SK-N-SH (cell line): ENCODE measurements at regions not wholly inside any gene's neighbourhood (a gene's known extent, or its start where the extent isn't known, plus 50 kb on each side); places are given as distances from the start of the nearest gene placed in this dataset.

ENCODE experiments used
- CTCF ChIA-PET: fragments of 300-600, 350-600 bp; formaldehyde crosslinking; extraction: SDS; loops from one replicate; lab custom pipeline; 2021; lab: Yijun Ruan, JAX
- POLR2A ChIA-PET: fragments of 350-600 bp; sonication (Branson Sonifier 250); formaldehyde crosslinking; extraction: SDS; loops from one replicate; lab custom pipeline; 2020; ENCODE audit warnings: antibody characterized with exemption, inconsistent platforms; lab: Yijun Ruan, JAX
- DNase-seq: peaks from one replicate; pipeline ENCODE4 v3.0.0; 2012
- H2AFZ ChIP-seq: fragments of 200-600 bp; sonication (generic); 2 replicates; pipeline ENCODE4 v1.8.1; 2016; ENCODE audit warnings: antibody characterized with exemption, mild to moderate bottlenecking, low read depth
- H3F3A ChIP-seq: fragments of 200-600 bp; sonication (generic); replicated peaks from 2 replicates; pipeline ENCODE3; 2016; ENCODE audit warnings: antibody characterized with exemption, mild to moderate bottlenecking; ENCODE audit not compliant: insufficient read depth
- H3K27ac ChIP-seq, 2 experiments: fragments of 200-500 bp in 1 of 2; fragments of 200-600 bp in 1 of 2; sonication (Bioruptor generic) in 1 of 2; sonication (generic), shearing (Covaris generic) in 1 of 2; 2 replicates each; pipeline versions ENCODE4 v1.5.1 to v1.6.1; 2014 to 2016; ENCODE audit warnings: low read depth in 2 of 2, inconsistent platforms in 1 of 2, low read length in 1 of 2, mild to moderate bottlenecking in 1 of 2, mixed read lengths in 1 of 2
- H3K27me3 ChIP-seq: fragments of 200-600 bp; sonication (generic), shearing (Covaris generic); 2 replicates; pipeline ENCODE4 v1.6.1; 2016; ENCODE audit warnings: mixed run types; ENCODE audit not compliant: insufficient read depth
- H3K36me3 ChIP-seq, 2 experiments: fragments of 200-500 bp in 1 of 2; fragments of 200-600 bp in 1 of 2; sonication (Bioruptor generic) in 1 of 2; sonication (generic) in 1 of 2; replicated peaks in 1 of 2; 2 replicates each; pipeline versions ENCODE3 to v1.5.1; 2014 to 2016; ENCODE audit warnings: low read length in 1 of 2, mild to moderate bottlenecking in 1 of 2; ENCODE audit not compliant: insufficient read depth in 2 of 2, control insufficient read depth in 1 of 2
- H3K4me1 ChIP-seq, 2 experiments: fragments of 200-500 bp in 1 of 2; fragments of 200-600 bp in 1 of 2; sonication (Bioruptor generic) in 1 of 2; sonication (generic), shearing (Covaris generic) in 1 of 2; 2 replicates each; pipeline versions ENCODE4 v1.5.1 to v1.6.1; 2014 to 2016; ENCODE audit warnings: low read depth in 1 of 2, low read length in 1 of 2, mixed run types in 1 of 2; ENCODE audit not compliant: insufficient read depth in 2 of 2, control insufficient read depth in 1 of 2
- H3K4me2 ChIP-seq: fragments of 200-600 bp; sonication (generic), shearing (Covaris generic); 2 replicates; pipeline ENCODE4 v1.6.1; 2017; ENCODE audit warnings: mixed run types
- H3K4me3 ChIP-seq, 2 experiments: fragments of 200-500 bp in 1 of 2; fragments of 200-600 bp in 1 of 2; sonication (Bioruptor generic) in 1 of 2; sonication (generic), shearing (Covaris generic) in 1 of 2; 2 replicates each; pipeline versions ENCODE4 v1.5.1 to v1.8.1; 2014 to 2016; ENCODE audit warnings: low read depth in 2 of 2, inconsistent platforms in 1 of 2, low read length in 1 of 2, mild to moderate bottlenecking in 1 of 2, mixed read lengths in 1 of 2, moderate library complexity in 1 of 2
- H3K79me2 ChIP-seq: fragments of 200-600 bp; sonication (generic); 2 replicates; pipeline ENCODE4 v1.8.1; 2017; ENCODE audit warnings: mild to moderate bottlenecking; ENCODE audit not compliant: insufficient read depth
- H3K9ac ChIP-seq: fragments of 200-600 bp; sonication (generic); 2 replicates; pipeline ENCODE4 v1.6.1; 2017; ENCODE audit warnings: mixed run types
- H3K9me2 ChIP-seq: fragments of 200-600 bp; sonication (generic); 2 replicates; pipeline ENCODE4 v1.6.1; 2017; ENCODE audit warnings: mixed run types
- H3K9me3 ChIP-seq: fragments of 200-600 bp; sonication (generic); 2 replicates; pipeline ENCODE4 v1.6.1; 2017; ENCODE audit warnings: mixed run types, mild to moderate bottlenecking, moderate library complexity
- H4K20me1 ChIP-seq: fragments of 200-600 bp; sonication (generic); 2 replicates; pipeline ENCODE4 v1.6.1; 2017; ENCODE audit warnings: mild to moderate bottlenecking, mixed run types; ENCODE audit not compliant: insufficient read depth
- FOXM1 ChIP-seq: IDR thresholded peaks from 2 replicates; pipeline ENCODE4 v1.4.0; 2012; ENCODE audit warnings: low read depth, mild to moderate bottlenecking
- RFX5 ChIP-seq: IDR thresholded peaks from 2 replicates; pipeline ENCODE4 v1.6.1; 2012; ENCODE audit warnings: mild to moderate bottlenecking, improper control_type of control experiment, low read length
- TEAD4 ChIP-seq: IDR thresholded peaks from 2 replicates; pipeline ENCODE4 v1.4.0; 2012; ENCODE audit warnings: mild to moderate bottlenecking, borderline replicate concordance; ENCODE audit not compliant: insufficient read depth
- WGBS: methylation state at CpG from one replicate; pipeline ENCODE4 v1.1.6; 2017; ENCODE audit warnings: low lambda C conversion rate; 5-methylcytosine and 5-hydroxymethylcytosine counted together
- TF ChIP-seq, protein P1 (sequence below): IDR thresholded peaks from 2 replicates; pipeline ENCODE4; 2012
- TF ChIP-seq, protein P2 (sequence below): IDR thresholded peaks from 2 replicates; pipeline ENCODE4 v1.6.1; 2012; ENCODE audit warnings: mild to moderate bottlenecking, low read depth, low read length, moderate library complexity

DNA sequence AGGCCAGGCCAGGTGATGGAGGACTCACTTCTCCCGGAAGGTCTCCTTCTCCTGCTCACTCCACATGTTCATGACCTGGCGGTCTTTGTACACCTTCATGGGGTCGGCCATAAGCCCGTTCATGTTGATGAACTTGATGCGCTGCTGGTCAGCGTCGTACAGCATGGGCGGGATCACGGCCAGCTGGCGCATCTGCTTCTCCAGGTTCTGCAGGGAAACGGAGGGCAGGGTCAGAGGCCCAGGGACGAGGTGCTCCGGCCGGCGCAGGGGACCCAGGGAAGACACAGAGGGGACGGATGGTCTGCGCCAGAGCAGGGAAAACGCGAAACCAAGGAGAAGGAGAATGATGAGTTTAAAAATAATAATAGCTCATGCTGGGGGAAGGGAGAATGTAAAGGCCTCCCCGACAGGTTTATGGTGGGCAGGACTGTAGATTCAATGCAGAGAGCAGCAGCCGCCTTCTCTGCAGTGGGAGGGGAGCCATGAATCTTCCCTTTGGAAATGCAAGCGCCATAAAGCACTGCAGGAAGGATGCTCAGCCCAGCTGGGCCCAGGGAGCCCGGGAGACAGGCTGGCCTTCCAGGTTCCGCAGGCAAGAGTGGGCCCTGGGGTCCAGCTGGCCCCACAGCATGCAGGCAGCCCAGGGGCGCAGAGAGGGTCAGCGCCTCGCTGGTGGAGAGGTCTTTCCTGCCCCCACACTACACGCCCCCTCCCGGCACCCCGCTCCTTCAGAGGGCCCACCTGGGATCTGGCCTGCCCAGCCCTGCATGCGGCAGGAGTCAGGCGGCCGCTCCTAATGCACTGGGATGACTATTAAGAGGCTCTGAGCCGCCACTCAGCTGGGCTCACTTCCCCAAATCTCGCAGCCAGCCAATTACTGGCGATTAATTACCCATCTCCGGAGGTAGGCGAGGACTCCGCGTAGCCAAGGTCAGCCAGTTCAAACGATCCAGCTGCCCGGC is 132.0 kb downstream of the RFLNA start:
- CTCF ChIA-PET, result interaction anchor here (1.1 to 3.0 kb wide), 8 partner anchors 12 to 345 kb away, joined by 3 to 20 read pairs (median 7); no protein-coding TSS in a partner anchor
- no peak overlapping the region for H2AFZ ChIP-seq
- POLR2A ChIA-PET, result interaction anchor here (0.8 kb wide), 1 partner anchor 38 kb away, joined by 3 read pairs; no protein-coding TSS in a partner anchor

DNA sequence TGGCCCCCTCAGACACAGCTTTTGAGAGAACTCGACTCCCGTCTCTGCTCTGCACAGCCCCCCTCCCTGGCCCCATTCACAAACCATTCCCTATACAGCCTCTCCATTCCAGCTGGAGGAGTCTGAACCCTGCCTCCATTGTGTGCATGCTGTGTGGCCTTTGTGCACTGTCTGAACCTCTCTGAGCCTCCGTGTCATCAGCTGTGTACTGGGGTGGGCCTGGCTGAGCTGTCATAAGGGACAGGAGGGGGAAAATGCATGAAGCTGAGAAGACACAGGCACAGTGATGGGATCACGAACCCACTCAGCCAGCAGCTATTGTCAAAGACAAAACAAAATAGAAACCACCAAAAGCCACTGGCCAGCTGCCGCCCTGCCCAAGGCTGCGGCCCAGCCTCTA is 130.8 kb downstream of the RFLNA start:
- H3K9me3 ChIP-seq, result no peaks in the 10 kb centered on the region
- DNase-seq, result no peak
- TF ChIP-seq RFX5, result no peak
- no peak for TF ChIP-seq TEAD4
- TF ChIP-seq, protein P1, sequence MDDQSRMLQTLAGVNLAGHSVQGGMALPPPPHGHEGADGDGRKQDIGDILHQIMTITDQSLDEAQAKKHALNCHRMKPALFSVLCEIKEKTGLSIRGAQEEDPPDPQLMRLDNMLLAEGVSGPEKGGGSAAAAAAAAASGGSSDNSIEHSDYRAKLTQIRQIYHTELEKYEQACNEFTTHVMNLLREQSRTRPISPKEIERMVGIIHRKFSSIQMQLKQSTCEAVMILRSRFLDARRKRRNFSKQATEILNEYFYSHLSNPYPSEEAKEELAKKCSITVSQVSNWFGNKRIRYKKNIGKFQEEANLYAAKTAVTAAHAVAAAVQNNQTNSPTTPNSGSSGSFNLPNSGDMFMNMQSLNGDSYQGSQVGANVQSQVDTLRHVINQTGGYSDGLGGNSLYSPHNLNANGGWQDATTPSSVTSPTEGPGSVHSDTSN, result no peak
- TF ChIP-seq, all 33 proteins: peak for 0
- Histone ChIP-seq H3K79me2 (peaks cover 25% of the 10 kb centered on the region; the same call in 1 of the 2 replicates), H4K20me1 (no peaks in the 10 kb centered on the region; the same call in 1 of the 2 replicates), H3K4me2 (no peak overlapping the region), H3K36me3 (peaks cover 16 to 49% of the 10 kb centered on the region in 2 experiments), H3K4me3 (no peak overlapping the region), H3K27me3 (no peaks in the 10 kb centered on the region), H2AFZ (no peak overlapping the region), H3F3A (peaks cover 17% of the 10 kb centered on the region), H3K27ac (peak overlapping the region in 1 of 2 experiments; percentile 22; a peak in 1 of 4 replicates), H3K9me2 (no peaks in the 10 kb centered on the region), H3K4me1 (peaks cover 28 to 90% of the 10 kb centered on the region in 2 experiments), H3K9ac (no peak overlapping the region)
- ChIA-PET POLR2A (no interaction called here), CTCF (interaction anchor here (1.0 to 3.0 kb wide), 5 partner anchors 16 to 346 kb away, joined by 3 to 12 read pairs (median 4); no protein-coding TSS in a partner anchor)
- 94% methylated on average over 6 of the region's 6 CpGs for WGBS

More for the DNA sequence above, 132.0 kb downstream of the RFLNA start:
- no peak overlapping the region for H3K4me3 ChIP-seq
- no peaks in the 10 kb centered on the region for H3K27me3 ChIP-seq
- no peak for DNase-seq
- H3K9me3 ChIP-seq, result no peaks in the 10 kb centered on the region
- peaks cover 28 to 87% of the 10 kb centered on the region in 2 experiments for H3K4me1 ChIP-seq
- peaks cover 16 to 40% of the 10 kb centered on the region in 2 experiments for H3K36me3 ChIP-seq
- peaks cover 14% of the 10 kb centered on the region; the same call in 1 of the 2 replicates for H3K79me2 ChIP-seq
- no peak for TF ChIP-seq FOXM1
- TF ChIP-seq, protein P2, sequence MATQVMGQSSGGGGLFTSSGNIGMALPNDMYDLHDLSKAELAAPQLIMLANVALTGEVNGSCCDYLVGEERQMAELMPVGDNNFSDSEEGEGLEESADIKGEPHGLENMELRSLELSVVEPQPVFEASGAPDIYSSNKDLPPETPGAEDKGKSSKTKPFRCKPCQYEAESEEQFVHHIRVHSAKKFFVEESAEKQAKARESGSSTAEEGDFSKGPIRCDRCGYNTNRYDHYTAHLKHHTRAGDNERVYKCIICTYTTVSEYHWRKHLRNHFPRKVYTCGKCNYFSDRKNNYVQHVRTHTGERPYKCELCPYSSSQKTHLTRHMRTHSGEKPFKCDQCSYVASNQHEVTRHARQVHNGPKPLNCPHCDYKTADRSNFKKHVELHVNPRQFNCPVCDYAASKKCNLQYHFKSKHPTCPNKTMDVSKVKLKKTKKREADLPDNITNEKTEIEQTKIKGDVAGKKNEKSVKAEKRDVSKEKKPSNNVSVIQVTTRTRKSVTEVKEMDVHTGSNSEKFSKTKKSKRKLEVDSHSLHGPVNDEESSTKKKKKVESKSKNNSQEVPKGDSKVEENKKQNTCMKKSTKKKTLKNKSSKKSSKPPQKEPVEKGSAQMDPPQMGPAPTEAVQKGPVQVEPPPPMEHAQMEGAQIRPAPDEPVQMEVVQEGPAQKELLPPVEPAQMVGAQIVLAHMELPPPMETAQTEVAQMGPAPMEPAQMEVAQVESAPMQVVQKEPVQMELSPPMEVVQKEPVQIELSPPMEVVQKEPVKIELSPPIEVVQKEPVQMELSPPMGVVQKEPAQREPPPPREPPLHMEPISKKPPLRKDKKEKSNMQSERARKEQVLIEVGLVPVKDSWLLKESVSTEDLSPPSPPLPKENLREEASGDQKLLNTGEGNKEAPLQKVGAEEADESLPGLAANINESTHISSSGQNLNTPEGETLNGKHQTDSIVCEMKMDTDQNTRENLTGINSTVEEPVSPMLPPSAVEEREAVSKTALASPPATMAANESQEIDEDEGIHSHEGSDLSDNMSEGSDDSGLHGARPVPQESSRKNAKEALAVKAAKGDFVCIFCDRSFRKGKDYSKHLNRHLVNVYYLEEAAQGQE, result no peak
- peaks cover 17% of the 10 kb centered on the region for H3F3A ChIP-seq
- peak overlapping the region in 1 of 2 experiments; percentile 95; a peak in 2 of 4 replicates for H3K27ac ChIP-seq
- 95% methylated on average over 32 of the region's 42 CpGs for WGBS
- no peak overlapping the region for H3K9ac ChIP-seq
- no peak overlapping the region for H3K4me2 ChIP-seq
- no peaks in the 10 kb centered on the region; the same call in 1 of the 2 replicates for H4K20me1 ChIP-seq
- H3K9me2 ChIP-seq, result no peaks in the 10 kb centered on the region
